ENCODE measurements at regions not wholly inside any gene's neighbourhood (a gene's known extent, or its start where the extent isn't known, plus 50 kb on each side); places are given as distances from the start of the nearest gene placed in this dataset.

GRCh38 chr14:62304257-62304656, 542.0 kb downstream of the SNAPC1 start:
- peaks cover 0 to 14% (median 4%) of the 10 kb centered on the region in 9 donors for H3K9me3 Mint-ChIP-seq
- POLR2A ChIA-PET = no interaction called here
- no peak overlapping the region for H3K27ac Mint-ChIP-seq

GRCh38 chr14:62307844-62308243, 545.6 kb downstream of the SNAPC1 start:
- Mint-ChIP-seq H3K4me1 (no peaks in the 10 kb centered on the region), H3K27ac (no peak overlapping the region), H3K27me3 (peaks cover 0 to 3% (median 0%) of the 10 kb centered on the region in 5 donors), H3K4me3 (no peak overlapping the region), H3K36me3 (no peaks in the 10 kb centered on the region), H3K9me3 (peaks cover 0 to 8% (median 2%) of the 10 kb centered on the region in 9 donors)
- POLR2A ChIA-PET = no interaction called here
- DNase-seq (no peak), ATAC-seq (no peak)

More at GRCh38 chr14:62304257-62304656, 542.0 kb downstream of the SNAPC1 start:
- no peak for DNase-seq
- Mint-ChIP-seq H3K4me3 (no peak overlapping the region), H3K27me3 (peaks cover 0 to 8% (median 2%) of the 10 kb centered on the region in 5 donors), H3K4me1 (no peaks in the 10 kb centered on the region), H3K36me3 (no peaks in the 10 kb centered on the region)
- ATAC-seq = no peak

- no peak for ATAC-seq
- Mint-ChIP-seq H3K9me3 (peaks cover 0 to 8% (median 2%) of the 10 kb centered on the region in 9 donors), H3K36me3 (no peaks in the 10 kb centered on the region), H3K27ac (no peak overlapping the region), H3K27me3 (peaks cover 0 to 3% (median 0%) of the 10 kb centered on the region in 5 donors), H3K4me3 (no peak overlapping the region), H3K4me1 (no peaks in the 10 kb centered on the region)
- no peak for DNase-seq
- POLR2A ChIA-PET = no interaction called here
Observed at GRCh38 chr14:62308316-62308715, 546.1 kb downstream of the SNAPC1 start.

DNA sequence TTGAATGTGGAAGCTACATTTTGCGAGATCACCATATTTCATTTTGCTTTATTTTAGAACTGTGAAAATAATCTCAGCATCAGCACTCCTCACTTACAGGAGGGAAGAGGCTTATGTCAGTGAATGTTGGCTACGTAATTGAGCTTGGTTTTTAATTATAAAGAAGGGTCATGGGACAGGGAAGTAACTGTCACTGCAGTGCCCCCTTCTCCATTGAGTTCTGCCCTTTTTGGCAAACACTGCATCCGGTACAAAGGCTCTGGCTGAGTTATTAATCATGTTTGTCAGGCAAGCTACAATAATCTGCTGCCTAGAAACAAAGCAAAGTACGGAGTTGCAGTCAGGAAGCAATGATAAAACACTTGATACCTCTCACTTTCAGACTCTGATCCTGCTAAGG, 546.7 kb downstream of the SNAPC1 start:
- peaks cover 0 to 8% (median 2%) of the 10 kb centered on the region in 9 donors for H3K9me3 Mint-ChIP-seq
- H3K27ac Mint-ChIP-seq = no peak overlapping the region
- no peaks in the 10 kb centered on the region for H3K36me3 Mint-ChIP-seq
- no peak overlapping the region for H3K4me3 Mint-ChIP-seq
- POLR2A ChIA-PET = no interaction called here
- no peak for DNase-seq
- H3K27me3 Mint-ChIP-seq = peaks cover 0 to 3% (median 0%) of the 10 kb centered on the region in 5 donors
- no peak for ATAC-seq
- no peaks in the 10 kb centered on the region for H3K4me1 Mint-ChIP-seq

DNA sequence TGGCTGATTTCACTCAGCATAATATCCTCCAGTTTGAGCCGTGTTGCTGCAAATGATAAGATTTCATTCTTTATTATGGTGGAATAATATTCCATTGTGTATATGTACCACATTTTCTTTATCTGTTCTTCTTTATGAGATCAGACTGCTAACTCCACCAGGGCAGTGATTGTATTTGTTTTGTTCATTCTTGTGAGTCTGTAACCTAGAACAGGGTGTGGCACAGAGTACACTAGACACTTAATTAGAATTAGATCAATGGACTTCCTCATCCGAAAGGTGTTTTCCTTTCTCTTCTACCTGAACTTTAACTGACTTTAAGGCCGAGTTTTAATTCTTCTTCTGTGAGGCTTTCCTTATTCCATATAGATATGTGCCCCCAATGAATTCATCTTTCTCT, 551.0 kb downstream of the SNAPC1 start:
- POLR2A ChIA-PET = no interaction called here
- Mint-ChIP-seq H3K9me3 (peaks cover 0 to 7% (median 0%) of the 10 kb centered on the region in 9 donors), H3K27ac (no peak overlapping the region)

GRCh38 chr14:62314221-62314620, 552.0 kb downstream of the SNAPC1 start:
- Mint-ChIP-seq H3K27ac (no peak overlapping the region), H3K4me1 (no peaks in the 10 kb centered on the region), H3K9me3 (peaks cover 0 to 7% (median 0%) of the 10 kb centered on the region in 9 donors), H3K36me3 (no peaks in the 10 kb centered on the region), H3K27me3 (peaks cover 0 to 3% (median 0%) of the 10 kb centered on the region in 5 donors), H3K4me3 (no peak overlapping the region)
- DNase-seq (no peak), ATAC-seq (no peak)
- POLR2A ChIA-PET = no interaction called here

More for the DNA sequence above, 551.0 kb downstream of the SNAPC1 start:
- no peak overlapping the region for H3K4me3 Mint-ChIP-seq
- DNase-seq (no peak), ATAC-seq (no peak)
- H3K36me3 Mint-ChIP-seq = no peaks in the 10 kb centered on the region
- peaks cover 0 to 3% (median 0%) of the 10 kb centered on the region in 5 donors for H3K27me3 Mint-ChIP-seq
- no peaks in the 10 kb centered on the region for H3K4me1 Mint-ChIP-seq

DNA sequence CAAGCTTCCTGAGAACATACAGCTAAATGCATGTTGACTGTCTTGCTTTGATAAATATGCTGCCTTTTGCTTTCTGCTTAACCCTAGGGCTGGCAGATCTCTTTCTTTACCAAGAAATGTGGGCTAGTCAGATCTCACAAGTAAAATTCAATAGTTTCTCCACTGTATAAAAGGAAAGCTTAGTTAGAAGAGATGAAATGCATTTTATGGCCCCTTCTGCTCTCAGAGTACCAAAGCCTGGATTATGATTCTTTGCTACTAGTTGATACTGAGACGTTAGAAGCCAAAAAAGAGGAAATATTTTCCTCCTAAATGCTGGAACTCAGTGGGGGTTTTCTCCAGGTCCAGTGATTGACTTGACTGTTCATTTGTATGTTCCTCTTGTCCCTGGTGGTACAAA, 552.7 kb downstream of the SNAPC1 start:
- ATAC-seq (no peak), DNase-seq (no peak)
- POLR2A ChIA-PET = no interaction called here
- Mint-ChIP-seq H3K27ac (no peak overlapping the region), H3K9me3 (peaks cover 0 to 7% (median 0%) of the 10 kb centered on the region in 9 donors), H3K4me3 (no peak overlapping the region), H3K36me3 (no peaks in the 10 kb centered on the region), H3K27me3 (peaks cover 0 to 1% (median 0%) of the 10 kb centered on the region in 5 donors), H3K4me1 (no peaks in the 10 kb centered on the region)

GRCh38 chr14:62315631-62316030, 553.4 kb downstream of the SNAPC1 start:
- POLR2A ChIA-PET = no interaction called here
- peaks cover 0 to 1% (median 0%) of the 10 kb centered on the region in 5 donors for H3K27me3 Mint-ChIP-seq
- H3K36me3 Mint-ChIP-seq = no peaks in the 10 kb centered on the region

DNA sequence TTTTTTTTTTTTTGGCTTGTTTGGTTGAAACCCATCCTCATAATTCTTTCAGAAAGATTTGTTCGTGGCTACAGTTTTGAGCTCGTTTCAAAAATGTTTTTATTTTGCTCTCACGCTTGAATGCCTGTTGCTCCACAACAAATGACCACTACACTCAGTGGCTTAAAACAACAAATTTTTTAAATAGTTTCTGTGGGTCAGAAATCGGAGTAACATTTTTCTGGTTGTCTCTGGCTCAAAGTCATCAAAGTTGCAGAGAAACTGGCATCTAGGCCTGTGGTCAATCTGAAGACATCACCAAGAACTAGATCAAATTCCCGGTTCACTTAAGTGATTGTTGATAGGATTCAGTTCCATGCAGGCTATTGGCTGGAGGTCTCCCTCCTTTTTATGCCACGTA, 560.0 kb downstream of the SNAPC1 start:
- Mint-ChIP-seq H3K27me3 (peaks cover 0 to 7% (median 0%) of the 10 kb centered on the region in 5 donors), H3K4me3 (no peak overlapping the region), H3K36me3 (no peaks in the 10 kb centered on the region), H3K27ac (no peak overlapping the region), H3K4me1 (no peaks in the 10 kb centered on the region), H3K9me3 (peaks cover 0 to 13% (median 6%) of the 10 kb centered on the region in 9 donors)
- POLR2A ChIA-PET = no interaction called here
- DNase-seq (no peak), ATAC-seq (no peak)

More at GRCh38 chr14:62315631-62316030, 553.4 kb downstream of the SNAPC1 start:
- ATAC-seq = no peak
- no peak for DNase-seq
- Mint-ChIP-seq H3K4me3 (no peak overlapping the region), H3K9me3 (peaks cover 0 to 7% (median 0%) of the 10 kb centered on the region in 9 donors), H3K4me1 (no peaks in the 10 kb centered on the region), H3K27ac (no peak overlapping the region)

GRCh38 chr14:62329427-62329826, 567.2 kb downstream of the SNAPC1 start:
- H3K4me1 Mint-ChIP-seq = no peaks in the 10 kb centered on the region
- no peak overlapping the region for H3K27ac Mint-ChIP-seq
- POLR2A ChIA-PET = no interaction called here
- peaks cover 0 to 29% (median 9%) of the 10 kb centered on the region in 9 donors for H3K9me3 Mint-ChIP-seq
- ATAC-seq (no peak), DNase-seq (no peak)
- no peak overlapping the region for H3K4me3 Mint-ChIP-seq
- H3K36me3 Mint-ChIP-seq = peaks cover 0 to 10% (median 0%) of the 10 kb centered on the region in 3 donors
- H3K27me3 Mint-ChIP-seq = peaks cover 0 to 7% (median 0%) of the 10 kb centered on the region in 5 donors

DNA sequence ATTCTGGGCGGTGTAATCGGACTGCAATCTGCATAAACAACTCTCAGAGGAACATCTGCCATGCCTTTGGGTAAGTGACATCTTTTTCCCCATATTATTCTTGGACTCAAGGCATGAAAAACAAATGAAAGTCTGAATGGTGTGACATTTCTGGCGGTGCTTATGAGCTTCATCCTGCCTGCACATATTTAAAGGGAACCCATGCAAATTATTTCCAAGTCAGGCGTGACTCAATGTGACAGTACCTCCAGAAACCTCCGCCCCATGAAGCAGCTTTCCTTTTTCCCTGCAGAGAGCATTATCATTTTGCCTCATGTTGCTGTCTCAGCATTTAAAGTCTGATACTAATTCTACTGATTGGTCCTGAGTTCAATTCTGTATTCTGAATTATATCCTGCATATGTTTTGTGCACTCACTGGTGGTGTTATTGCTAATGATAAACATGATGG, 585.4 kb downstream of the SNAPC1 start:
- POLR2A ChIA-PET = no interaction called here
- Mint-ChIP-seq H3K4me1 (no peaks in the 10 kb centered on the region), H3K9me3 (peaks cover 0 to 15% (median 6%) of the 10 kb centered on the region in 9 donors), H3K27me3 (peaks cover 0 to 4% (median 0%) of the 10 kb centered on the region in 5 donors), H3K36me3 (peaks cover 0 to 4% (median 0%) of the 10 kb centered on the region in 3 donors), H3K4me3 (no peak overlapping the region), H3K27ac (no peak overlapping the region)
- no peak for ATAC-seq
- no peak for DNase-seq

- POLR2A ChIA-PET = no interaction called here
- H3K9me3 Mint-ChIP-seq = peaks cover 12 to 53% (median 34%) of the 10 kb centered on the region in 9 donors
- H3K27ac Mint-ChIP-seq = no peak overlapping the region
- no peaks in the 10 kb centered on the region for H3K4me1 Mint-ChIP-seq
- DNase-seq (no peak), ATAC-seq (no peak)
- no peaks in the 10 kb centered on the region for H3K27me3 Mint-ChIP-seq
- peaks cover 0 to 30% (median 3%) of the 10 kb centered on the region in 3 donors for H3K36me3 Mint-ChIP-seq
- no peak overlapping the region for H3K4me3 Mint-ChIP-seq
Observed at GRCh38 chr14:62357362-62357761, 595.1 kb downstream of the SNAPC1 start.

GRCh38 chr14:62364161-62364560, 601.9 kb downstream of the SNAPC1 start:
- Mint-ChIP-seq H3K9me3 (peaks cover 0 to 17% (median 2%) of the 10 kb centered on the region in 9 donors), H3K27ac (no peak overlapping the region), H3K27me3 (peaks cover 0 to 7% (median 1%) of the 10 kb centered on the region in 5 donors), H3K36me3 (no peaks in the 10 kb centered on the region), H3K4me3 (no peak overlapping the region), H3K4me1 (no peaks in the 10 kb centered on the region)
- POLR2A ChIA-PET = no interaction called here
- no peak for DNase-seq
- ATAC-seq = no peak

DNA sequence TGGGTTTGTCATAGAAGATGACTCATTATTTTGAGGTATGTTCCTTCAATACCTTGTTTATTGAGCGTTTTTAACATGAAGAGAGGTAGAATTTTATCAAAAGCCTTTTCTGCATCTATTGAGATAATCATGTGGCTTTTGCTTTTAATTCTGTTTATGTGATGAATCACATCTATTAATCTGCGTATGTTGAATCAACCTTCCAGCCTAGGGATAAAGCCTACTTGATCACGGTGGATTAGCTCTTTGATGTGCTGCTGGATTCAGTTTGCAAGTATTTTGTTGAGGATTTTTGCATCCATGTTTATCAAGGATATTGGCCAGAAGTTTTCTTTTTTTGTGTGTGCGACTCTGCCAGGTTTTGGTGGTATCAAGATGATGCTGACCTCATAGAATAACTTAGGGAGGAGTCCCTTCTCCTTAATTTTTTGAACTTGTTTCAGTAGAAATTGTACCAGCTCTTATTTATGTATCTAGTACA, 602.6 kb downstream of the SNAPC1 start:
- Mint-ChIP-seq H3K27me3 (peaks cover 0 to 7% (median 1%) of the 10 kb centered on the region in 5 donors), H3K9me3 (peaks cover 0 to 17% (median 2%) of the 10 kb centered on the region in 9 donors), H3K4me3 (no peak overlapping the region), H3K27ac (no peak overlapping the region), H3K4me1 (no peaks in the 10 kb centered on the region), H3K36me3 (no peaks in the 10 kb centered on the region)
- ATAC-seq (no peak), DNase-seq (no peak)
- POLR2A ChIA-PET = no interaction called here
